NCI-H187 treated with DMSO at 0.1 percent for 48 hours (cell line): ENCODE measurements at regions not wholly inside any gene's neighbourhood (a gene's known extent, or its start where the extent isn't known, plus 50 kb on each side); places are given as distances from the start of the nearest gene placed in this dataset.

Experiments
- DNase-seq: peaks from one replicate; lab custom pipeline; 2025; lab: John Stamatoyannopoulos, UW

- no peak for DNase-seq
Observed at GRCh38 chr6:167494698-167495435, 170.0 kb downstream of the TTLL2 start.

DNA sequence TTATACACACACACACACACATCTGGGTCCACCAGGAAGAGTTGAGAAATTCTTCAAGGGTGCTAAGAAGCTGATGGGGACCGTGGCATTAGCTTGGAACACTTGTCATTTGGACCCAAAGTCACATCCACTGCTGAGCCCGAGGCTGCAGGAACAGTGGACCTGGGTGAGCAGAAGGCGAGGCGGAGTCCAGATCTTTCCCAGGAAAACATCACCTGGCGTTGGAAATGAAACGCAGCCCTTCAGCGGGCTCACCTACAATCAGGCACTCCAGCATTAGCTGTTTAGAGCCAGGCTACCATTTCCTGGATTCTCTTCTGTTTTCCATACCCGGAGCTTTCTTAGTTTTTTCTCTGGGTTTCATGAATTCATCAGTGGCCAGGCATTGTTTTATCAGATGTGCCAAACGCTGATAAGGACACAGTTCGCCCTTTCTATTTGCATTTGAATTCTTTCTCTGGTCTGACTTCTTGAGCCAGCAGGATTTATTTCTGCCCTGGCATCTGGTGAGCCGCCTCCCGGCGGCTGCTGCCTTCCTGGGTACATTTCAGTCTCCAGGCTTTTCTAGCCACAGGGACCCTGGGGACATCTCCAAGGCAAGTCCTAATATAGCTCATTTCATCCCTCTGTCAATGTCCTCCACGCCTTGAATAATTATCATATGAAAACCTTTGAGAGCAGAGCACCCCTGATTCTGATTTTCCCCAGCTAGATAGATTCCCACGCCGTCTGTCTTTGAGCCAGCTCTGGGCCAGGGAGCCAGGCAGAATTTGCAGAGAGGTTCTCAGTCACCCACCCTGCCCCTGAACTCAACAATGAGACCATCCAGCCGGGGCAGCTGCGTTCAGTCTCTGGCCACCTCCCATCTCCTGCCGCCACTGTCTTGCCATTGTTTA is 170.9 kb downstream of the TTLL2 start:
- peak; percentile 38 for DNase-seq

DNA sequence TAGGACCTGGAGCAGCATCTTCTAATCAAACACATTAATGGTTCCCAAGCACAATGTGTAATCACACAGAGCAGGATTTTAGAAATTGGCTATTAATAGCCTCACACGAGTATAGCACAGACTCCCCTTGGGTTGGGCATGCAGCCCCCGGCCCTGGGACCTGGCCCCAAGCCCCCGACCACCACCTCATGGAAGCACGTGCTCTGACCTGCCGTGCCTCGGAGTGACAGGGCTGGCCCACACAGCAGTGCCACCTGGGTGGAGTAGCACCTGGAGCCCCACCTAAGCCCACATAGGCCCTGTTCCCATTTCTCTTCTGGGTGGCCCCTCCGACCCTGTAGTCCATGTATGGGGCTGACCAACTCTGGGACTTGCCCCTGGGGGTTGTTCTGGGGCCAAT is 171.8 kb downstream of the TTLL2 start:
- no peak for DNase-seq

GRCh38 chr6:167497428-167498056 is 172.7 kb downstream of the TTLL2 start:
- DNase-seq, result no peak

DNA sequence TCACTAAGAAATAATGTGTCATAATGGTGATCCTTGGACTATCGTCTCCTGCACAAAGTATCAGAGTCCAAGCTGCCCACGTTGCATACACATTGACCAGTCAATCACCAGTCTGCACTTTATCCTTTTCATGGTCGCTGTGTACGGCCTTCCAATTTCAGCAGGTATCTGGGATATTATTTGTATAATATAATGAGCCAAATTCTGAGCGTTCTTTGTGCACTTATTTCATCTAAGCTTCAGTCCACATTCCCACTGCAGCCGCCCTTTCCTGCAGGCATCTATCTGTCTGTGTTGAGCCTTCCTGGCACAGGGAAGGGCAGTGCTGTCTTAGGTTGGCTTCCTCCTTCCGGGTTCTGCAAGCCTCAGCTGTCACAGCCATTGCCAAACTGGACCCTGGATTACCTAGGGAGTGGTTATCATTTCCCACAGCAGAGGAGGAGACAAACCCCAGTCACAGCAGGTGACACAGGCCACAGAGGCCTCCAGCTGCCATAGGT is 174.3 kb downstream of the TTLL2 start:
- no peak for DNase-seq

- DNase-seq, result no peak
Observed at GRCh38 chr6:167500961-167501360, 176.1 kb downstream of the TTLL2 start.

GRCh38 chr6:167501831-167502385 is 177.0 kb downstream of the TTLL2 start:
- DNase-seq, result peak; percentile 17

DNA sequence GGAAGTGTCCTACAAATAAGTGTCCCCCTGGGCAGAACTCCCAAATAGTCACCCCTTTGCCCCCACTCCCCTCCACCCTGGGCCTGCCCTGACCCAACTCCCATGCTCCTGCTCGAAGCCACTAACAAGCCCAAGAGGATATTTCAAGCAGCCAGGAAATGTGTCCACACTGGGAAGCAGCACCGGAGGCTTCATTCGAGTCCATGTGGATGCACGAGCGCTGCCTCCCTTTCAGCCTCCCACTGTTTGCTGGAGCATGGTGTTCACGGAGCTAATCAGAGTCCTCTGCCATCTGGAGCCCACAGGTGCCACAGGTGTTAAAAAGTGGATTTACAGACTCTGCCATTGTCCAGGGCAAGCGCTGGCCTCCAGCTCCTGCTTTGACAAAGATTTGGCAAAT is 177.6 kb downstream of the TTLL2 start:
- DNase-seq, result no peak

DNA sequence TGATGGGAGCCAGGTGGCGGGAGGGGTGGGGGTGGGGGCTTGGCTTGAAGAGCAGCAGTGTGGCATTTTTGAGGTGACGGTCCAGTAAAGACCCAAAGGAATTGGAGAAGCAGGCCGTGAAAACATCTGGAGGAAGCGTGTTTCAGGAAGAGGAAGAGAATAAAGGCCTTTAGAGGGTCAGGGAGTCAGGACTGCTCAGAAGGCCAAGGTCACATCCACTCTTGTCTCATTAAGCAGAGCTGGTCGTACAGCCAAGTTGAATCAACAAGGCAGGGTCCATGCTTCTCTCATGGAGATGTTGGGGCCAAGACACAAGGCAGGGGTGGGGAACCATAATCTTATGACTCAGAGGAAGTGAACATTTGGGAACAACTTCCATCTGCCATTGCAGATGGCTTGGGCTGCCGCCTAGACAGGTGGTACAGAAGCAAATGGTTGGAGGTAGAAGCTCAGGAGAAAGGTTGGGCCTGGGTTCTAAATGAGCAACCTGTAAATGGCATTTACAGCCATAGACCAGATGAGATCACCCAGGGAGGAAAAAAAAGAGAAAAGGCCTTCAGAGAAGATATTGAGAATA is 179.6 kb downstream of the TTLL2 start:
- DNase-seq, result no peak

- DNase-seq, result no peak
Observed at GRCh38 chr6:167505199-167505598, 180.3 kb downstream of the TTLL2 start.

DNA sequence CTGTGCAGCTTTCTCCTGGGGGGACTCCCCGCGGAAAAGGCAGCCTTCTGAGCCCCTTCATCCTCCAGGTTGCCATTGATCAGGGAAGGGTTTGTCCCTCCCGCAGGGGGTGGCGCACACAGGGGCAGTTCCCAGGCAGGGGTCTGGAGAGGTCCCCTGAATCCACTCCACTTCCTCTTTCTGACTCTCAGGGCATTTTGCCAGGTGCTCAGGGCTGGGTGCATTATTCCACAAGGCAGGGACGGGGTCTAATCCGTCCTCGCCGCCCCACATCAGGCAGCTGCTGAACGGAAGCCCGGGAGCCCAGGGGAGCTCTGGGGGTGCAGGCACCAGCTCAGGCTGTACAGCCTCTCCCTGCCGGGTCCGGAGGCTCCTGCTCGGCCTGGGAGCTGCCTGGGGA is 180.9 kb downstream of the TTLL2 start:
- DNase-seq, result no peak

GRCh38 chr6:167506443-167507301 is 181.8 kb downstream of the TTLL2 start:
- no peak for DNase-seq

DNA sequence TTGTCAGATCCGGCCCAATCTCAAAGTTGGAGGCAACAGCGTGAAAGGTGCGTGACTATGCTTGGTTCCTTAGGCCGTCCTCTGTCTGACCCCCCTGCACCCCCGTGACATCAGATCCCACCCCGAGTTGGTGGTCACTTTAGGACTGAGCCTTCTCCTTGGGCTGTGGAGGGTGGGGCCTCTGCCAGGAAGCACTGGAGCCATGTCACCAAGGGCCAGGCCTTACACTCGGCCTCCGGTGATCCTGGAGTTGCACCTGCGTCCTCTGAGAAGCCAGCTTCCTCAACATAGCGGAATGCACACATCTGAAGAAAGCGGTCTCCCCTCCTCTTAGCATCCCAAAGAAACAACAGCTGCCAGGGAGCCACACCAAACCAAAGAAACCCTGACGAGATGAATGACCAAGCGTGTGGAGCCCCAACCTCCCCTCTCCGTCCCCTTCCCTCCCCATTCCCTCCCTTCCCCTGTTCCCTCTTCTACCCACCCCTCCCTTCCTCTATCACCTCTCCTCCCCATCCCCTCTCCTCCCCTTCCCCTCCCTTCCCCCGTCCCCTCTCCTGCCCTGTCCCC is 182.6 kb downstream of the TTLL2 start:
- DNase-seq, result no peak

DNA sequence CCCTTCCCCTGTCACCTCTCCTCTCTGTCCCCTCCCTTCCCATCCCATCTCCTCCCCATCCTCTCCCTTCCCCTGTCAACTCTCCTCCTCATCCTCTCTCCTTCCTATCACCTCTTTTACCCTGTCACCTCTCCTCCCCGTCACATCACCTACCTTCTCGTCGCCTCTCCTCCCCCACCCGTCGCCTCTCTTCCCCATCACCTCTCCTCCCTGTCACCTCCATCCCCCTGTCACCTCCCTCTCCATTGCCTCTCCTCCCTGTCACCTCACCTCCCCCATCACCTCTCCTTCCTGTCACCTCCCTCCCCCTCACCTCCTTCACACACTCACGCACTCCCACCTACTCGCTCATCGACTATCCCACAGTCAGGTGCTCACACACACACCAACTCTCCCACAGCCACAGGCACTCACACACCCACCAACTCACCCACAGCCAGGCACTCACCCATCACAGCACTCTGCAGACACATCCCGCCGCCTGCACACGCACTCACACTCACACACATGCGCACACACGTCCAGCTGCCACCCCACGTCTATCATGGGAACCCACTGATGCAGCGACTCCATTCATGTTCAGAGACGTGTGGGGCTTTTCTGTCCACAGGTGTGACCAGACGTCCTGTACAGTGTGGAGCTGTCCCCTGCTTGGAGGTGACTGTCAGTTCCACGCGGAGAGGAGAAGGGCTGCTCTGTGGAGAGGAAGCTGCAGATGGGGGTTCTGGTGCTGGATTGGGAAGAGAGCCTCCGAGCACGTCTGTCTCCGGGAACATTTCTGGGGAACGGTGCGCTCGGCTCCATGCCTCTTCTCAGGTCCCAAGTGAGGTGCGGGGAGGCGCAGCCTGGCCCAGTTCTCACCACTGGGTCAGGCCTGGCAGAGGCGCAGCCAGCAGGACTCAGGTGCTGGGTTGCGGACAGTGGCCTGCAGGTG is 184.3 kb downstream of the TTLL2 start:
- no peak for DNase-seq

- no peak for DNase-seq
Observed at GRCh38 chr6:167509853-167510220, 185.0 kb downstream of the TTLL2 start.

DNA sequence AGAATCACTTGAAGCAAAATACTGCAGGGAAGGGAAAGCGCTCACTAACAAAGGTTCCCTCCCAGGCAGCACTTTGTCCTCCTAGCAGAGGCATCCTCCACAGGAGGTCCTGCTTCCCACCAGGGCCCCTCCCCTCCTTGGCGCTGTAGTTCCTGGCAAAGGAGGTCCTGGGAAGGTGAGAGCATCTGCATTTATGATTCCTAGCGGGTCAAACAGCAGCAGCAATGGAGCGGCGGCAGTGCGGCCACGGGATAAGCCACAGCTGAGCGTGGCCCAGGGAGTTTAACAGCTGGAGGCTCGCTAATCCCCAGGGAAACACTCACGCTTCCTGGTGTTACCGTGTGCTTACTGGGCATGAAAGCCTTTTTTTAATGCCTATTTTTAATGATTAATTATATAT is 185.8 kb downstream of the TTLL2 start:
- no peak for DNase-seq

DNA sequence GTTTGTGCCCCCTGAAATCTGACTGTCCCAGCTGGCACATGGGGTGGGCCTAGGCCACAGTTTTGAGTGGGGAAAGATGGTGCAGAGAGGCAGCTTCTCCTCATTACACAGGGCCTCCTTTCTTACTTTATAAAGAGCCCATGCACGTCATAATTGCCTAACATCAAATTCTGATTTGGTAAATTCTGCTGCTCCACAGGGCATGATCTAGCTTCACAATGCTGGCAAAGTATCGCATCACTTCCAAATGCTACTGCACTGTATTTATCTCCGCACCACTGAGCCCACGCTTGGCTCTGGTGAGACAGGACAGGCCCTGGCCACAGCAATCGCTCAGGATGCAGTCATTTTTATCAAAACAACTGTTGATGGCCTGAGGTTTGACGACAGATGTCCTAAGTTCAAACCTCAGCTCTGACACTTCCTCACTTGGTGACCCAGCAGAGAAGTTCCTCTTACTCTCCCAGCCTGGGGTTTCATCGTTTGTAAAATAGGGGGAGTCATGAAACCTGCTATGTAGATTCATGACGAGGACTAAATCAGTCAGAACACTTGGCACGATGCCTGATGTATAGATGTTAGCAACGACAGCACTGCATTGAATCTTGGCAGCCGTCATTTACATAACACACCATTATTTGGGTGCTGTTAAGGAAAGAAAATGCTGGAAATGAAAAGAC is 187.9 kb downstream of the TTLL2 start:
- no peak for DNase-seq

DNA sequence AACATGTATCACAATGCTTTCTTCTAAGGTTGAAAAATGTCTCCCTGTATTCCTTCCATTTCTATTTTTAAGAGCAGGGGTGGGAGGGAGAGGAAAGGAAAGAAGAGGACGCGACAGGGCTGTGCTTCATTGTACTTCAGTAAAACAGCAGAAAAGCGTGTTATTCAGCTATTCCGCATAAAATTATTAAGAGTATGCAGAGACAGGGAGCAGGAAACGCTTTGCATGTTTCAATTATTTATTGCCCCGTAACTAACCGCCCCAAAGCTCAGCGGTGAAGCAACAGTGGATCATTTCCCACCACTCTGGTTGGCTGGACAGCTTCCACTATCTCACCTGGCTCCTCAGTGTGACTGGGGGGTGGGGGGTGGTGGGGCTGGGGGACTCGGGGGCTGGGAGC is 188.9 kb downstream of the TTLL2 start:
- DNase-seq, result no peak

DNA sequence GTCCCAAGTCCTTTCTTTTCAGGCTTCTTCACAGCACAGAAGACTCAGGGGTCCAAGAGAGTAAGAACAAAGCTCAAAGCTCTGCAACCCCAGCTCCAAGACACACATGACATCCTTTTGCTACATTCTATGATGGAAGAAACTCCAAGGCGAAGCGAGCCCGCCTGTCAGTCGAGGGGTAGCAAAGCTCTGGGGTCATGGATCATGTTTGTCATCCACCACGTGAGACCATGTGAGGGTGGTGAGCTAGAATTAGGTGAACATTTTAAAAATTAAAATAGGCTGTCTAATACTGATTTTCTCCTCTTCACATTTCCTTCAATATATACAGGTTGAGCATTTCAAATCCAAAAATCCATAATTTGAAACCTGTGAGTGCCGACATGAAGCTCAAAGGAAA is 189.6 kb downstream of the TTLL2 start:
- no peak for DNase-seq
